IMR-90 (cell line): ENCODE measurements at regions not wholly inside any gene's neighbourhood (a gene's known extent, or its start where the extent isn't known, plus 50 kb on each side); places are given as distances from the start of the nearest gene placed in this dataset.

Source experiments
- ATAC-seq: fragments of 200-7000 bp; cut with Tn5 transposase; 2 replicates; pipeline ENCODE4 v1.9.1; 2020; ENCODE audit warnings: low read depth, mild to moderate bottlenecking, moderate library complexity
- BruUV-seq: library from RNA; stranded (reverse); fragments of 400-500 nt; replicated peaks from 2 replicates; lab custom pipeline; 2021; lab: Mats Ljungman, UMichigan
- CTCF ChIA-PET: fragments of 300-600 bp; formaldehyde crosslinking; extraction: SDS; loops from one replicate; lab custom pipeline; 2021; ENCODE audit warnings: antibody characterized with exemption; lab: Yijun Ruan, JAX
- POLR2A ChIA-PET: fragments of 300-600 bp; sonication (Branson Sonifier 250); formaldehyde crosslinking; loops from one replicate; lab custom pipeline; 2022; ENCODE audit warnings: antibody characterized with exemption; ENCODE audit not compliant: unreplicated experiment; lab: Charles Lee
- DNase-seq: peaks from one replicate; pipeline ENCODE4 v3.0.0; 2013
- H2AFZ ChIP-seq: replicated peaks from 2 replicates; pipeline ENCODE3; 2013; ENCODE audit warnings: low read length, mild to moderate bottlenecking; ENCODE audit not compliant: poor library complexity
- H2AK5ac ChIP-seq: 2 replicates; pipeline ENCODE4 v1.6.1; 2013; ENCODE audit warnings: low read depth, low read length, inconsistent platforms
- H2AK9ac ChIP-seq: replicated peaks from 2 replicates; pipeline ENCODE3; 2013; ENCODE audit warnings: mild to moderate bottlenecking, low read depth, low read length, moderate library complexity; ENCODE audit not compliant: poor library complexity
- H2BK120ac ChIP-seq: 2 replicates; pipeline ENCODE4 v1.6.1; 2013; ENCODE audit warnings: low read depth, low read length, inconsistent platforms
- H2BK15ac ChIP-seq: 3 replicates; pipeline ENCODE4 v1.6.1; 2013; ENCODE audit warnings: low read depth, low read length, inconsistent platforms
- H2BK20ac ChIP-seq: 2 replicates; pipeline ENCODE4 v1.6.1; 2013; ENCODE audit warnings: low read depth, mild to moderate bottlenecking, inconsistent platforms, low read length, moderate library complexity
- H2BK5ac ChIP-seq: 2 replicates; pipeline ENCODE4 v1.6.1; 2013; ENCODE audit warnings: mild to moderate bottlenecking, low read depth, low read length, inconsistent platforms; ENCODE audit not compliant: poor library complexity, severe bottlenecking
- H3K14ac ChIP-seq: replicated peaks from 2 replicates; pipeline ENCODE4 v1.6.1; 2013; ENCODE audit warnings: low read depth, low read length, inconsistent platforms
- H3K18ac ChIP-seq: 2 replicates; pipeline ENCODE4 v1.6.1; 2013; ENCODE audit warnings: low read depth, low read length, control low read depth
- H3K23ac ChIP-seq: 2 replicates; pipeline ENCODE4 v1.6.1; 2013; ENCODE audit warnings: low read depth, low read length, inconsistent platforms
- H3K27ac ChIP-seq: 2 replicates; pipeline ENCODE4 v1.5.1; 2013; ENCODE audit warnings: mild to moderate bottlenecking, control low read depth, low read length; ENCODE audit not compliant: insufficient read depth
- H3K27me3 ChIP-seq: 2 replicates; pipeline ENCODE4 v1.6.1; 2013; ENCODE audit warnings: low read length; ENCODE audit not compliant: control insufficient read depth, insufficient read depth
- H3K36me3 ChIP-seq: 2 replicates; pipeline ENCODE4 v1.6.1; 2013; ENCODE audit warnings: low read length, mixed read lengths; ENCODE audit not compliant: control insufficient read depth, insufficient read depth
- H3K4ac ChIP-seq: 2 replicates; pipeline ENCODE4 v1.6.1; 2013; ENCODE audit warnings: low read depth, low read length, inconsistent platforms
- H3K4me1 ChIP-seq: 2 replicates; pipeline ENCODE4 v1.6.1; 2013; ENCODE audit warnings: low read length, mixed read lengths; ENCODE audit not compliant: control insufficient read depth, insufficient read depth
- H3K4me2 ChIP-seq: 2 replicates; pipeline ENCODE4 v1.6.1; 2013; ENCODE audit warnings: low read depth, mild to moderate bottlenecking, control low read depth, low read length, moderate library complexity
- H3K4me3 ChIP-seq: 2 replicates; pipeline ENCODE4 v1.5.1; 2013; ENCODE audit warnings: low read depth, mild to moderate bottlenecking, control low read depth, low read length, moderate library complexity; ENCODE audit not compliant: insufficient read depth
- H3K56ac ChIP-seq: 2 replicates; pipeline ENCODE4 v1.6.1; 2013; ENCODE audit warnings: low read length, inconsistent platforms; ENCODE audit not compliant: insufficient read depth; ENCODE audit errors: extremely low read depth
- H3K79me1 ChIP-seq, 2 experiments: 2 replicates each; pipeline ENCODE4 v1.6.1; 2013; ENCODE audit warnings: low read length in 2 of 2, inconsistent platforms in 1 of 2, low read depth in 1 of 2
- H3K9ac ChIP-seq: 2 replicates; pipeline ENCODE4 v1.6.1; 2013; ENCODE audit warnings: low read depth, low read length, control low read depth
- H3K9me1 ChIP-seq: 2 replicates; pipeline ENCODE4 v1.6.1; 2013; ENCODE audit warnings: low read length, inconsistent platforms; ENCODE audit not compliant: insufficient read depth
- H3K9me3 ChIP-seq: 2 replicates; pipeline ENCODE4 v1.6.1; 2013; ENCODE audit warnings: low read length; ENCODE audit not compliant: control insufficient read depth, insufficient read depth
- H4K20me1 ChIP-seq: 2 replicates; pipeline ENCODE4 v1.6.1; 2013; ENCODE audit warnings: low read length, inconsistent platforms; ENCODE audit not compliant: insufficient read depth
- H4K5ac ChIP-seq: 2 replicates; pipeline ENCODE4 v1.6.1; 2013; ENCODE audit warnings: mild to moderate bottlenecking, low read depth, low read length, control low read depth
- H4K8ac ChIP-seq, 2 experiments: 2 replicates each; pipeline ENCODE4 v1.6.1; 2013; ENCODE audit warnings: low read depth in 2 of 2, low read length in 2 of 2, control low read depth in 1 of 2, inconsistent platforms in 1 of 2
- H4K91ac ChIP-seq: 2 replicates; pipeline ENCODE4 v1.6.1; 2013; ENCODE audit warnings: low read depth, low read length, inconsistent platforms; ENCODE audit not compliant: insufficient read depth
- BHLHE40 ChIP-seq: fragments of 150-350 bp; IDR thresholded peaks from 2 replicates; pipeline ENCODE4 v1.6.1; 2016; ENCODE audit warnings: mild to moderate bottlenecking, low read depth, low read length
- CEBPB ChIP-seq: IDR thresholded peaks from 2 replicates; pipeline ENCODE4 v1.6.1; 2012; ENCODE audit warnings: low read depth, low read length, improper control_type of control experiment
- CHD1 ChIP-seq: IDR thresholded peaks from 2 replicates; pipeline ENCODE4 v1.6.1; 2012; ENCODE audit warnings: low read depth, low read length, improper control_type of control experiment
- ELK1 ChIP-seq: fragments of 150-350 bp; IDR thresholded peaks from 2 replicates; pipeline ENCODE4 v1.6.1; 2016; ENCODE audit warnings: low read depth, mild to moderate bottlenecking, low read length, moderate library complexity, borderline replicate concordance
- FOS ChIP-seq: fragments of 150-350 bp; IDR thresholded peaks from 2 replicates; pipeline ENCODE4 v1.6.1; 2016; ENCODE audit warnings: low read depth, low read length
- MAZ ChIP-seq: IDR thresholded peaks from 2 replicates; pipeline ENCODE4 v1.6.1; 2012; ENCODE audit warnings: low read depth, mild to moderate bottlenecking, low read length, improper control_type of control experiment, moderate library complexity, borderline replicate concordance
- MXI1 ChIP-seq: IDR thresholded peaks from 2 replicates; pipeline ENCODE4 v1.6.1; 2012; ENCODE audit warnings: low read depth, mild to moderate bottlenecking, low read length, moderate library complexity, borderline replicate concordance
- RCOR1 ChIP-seq: IDR thresholded peaks from 2 replicates; pipeline ENCODE4 v1.6.1; 2012; ENCODE audit warnings: mild to moderate bottlenecking, low read length, improper control_type of control experiment; ENCODE audit not compliant: insufficient replicate concordance
- SMC3 ChIP-seq: fragments of 150-350 bp; IDR thresholded peaks from 2 replicates; pipeline ENCODE4 v1.6.1; 2016; ENCODE audit warnings: low read depth, mild to moderate bottlenecking, antibody characterized with exemption, low read length, moderate library complexity
- USF2 ChIP-seq: fragments of 150-350 bp; IDR thresholded peaks from 2 replicates; pipeline ENCODE4 v1.6.1; 2017; ENCODE audit warnings: mild to moderate bottlenecking, antibody characterized with exemption, low read length, low read depth
- WGBS, 2 experiments: methylation state at CpG; one replicate each; pipeline versions ENCODE4 v1.1.5 to v1.1.7; 2013; ENCODE audit warnings: missing lambda C conversion rate in 2 of 2; ENCODE audit not compliant: insufficient read length in 1 of 2; ENCODE audit errors: extremely low coverage in 2 of 2; 5-methylcytosine and 5-hydroxymethylcytosine counted together
- dilution Hi-C: fragments of 300-500 bp; cut with HindIII; formaldehyde crosslinking; loops from one replicate; pipeline ENCODE4 v1.14.3; 2018; ENCODE audit warnings: low sequenced_read_pairs; ENCODE audit not compliant: unreplicated experiment
- in situ Hi-C: fragments of 300-500 bp; cut with MboI; formaldehyde crosslinking; loops from 3 replicates; pipeline ENCODE4 v1.14.3; 2019; ENCODE audit warnings: low sequenced_read_pairs, inconsistent platforms, mixed read lengths
- intact Hi-C: fragments of 100-400 bp; cut with micrococcal nuclease; formaldehyde crosslinking; loops from 2 replicates; pipeline ENCODE4 v1.10.0; 2022

GRCh38 chr9:38482918-38483592, 58.8 kb upstream of the IGFBPL1 start:
- WGBS, 2 experiments: no CpG with 5 or more reads among the region's 10 CpGs
- ATAC-seq (no peak), DNase-seq (no peak)
- no peaks in the 10 kb centered on the region for H3K36me3 ChIP-seq
- ChIA-PET POLR2A (no interaction called here), CTCF (interaction anchor here (0.6 kb wide), 1 partner anchor 11 kb away, joined by 3 read pairs; no protein-coding TSS in a partner anchor)
- H2AK5ac ChIP-seq: no peak overlapping the region
- H2BK120ac ChIP-seq: no peak overlapping the region
- no peak overlapping the region for H3K23ac ChIP-seq
- H3K18ac ChIP-seq: no peak overlapping the region
- no peaks in the 10 kb centered on the region for H4K20me1 ChIP-seq
- peaks cover 7% of the 10 kb centered on the region for H3K27me3 ChIP-seq
- H4K5ac ChIP-seq: no peak overlapping the region
- H3K56ac ChIP-seq: no peak overlapping the region
- H4K91ac ChIP-seq: no peak overlapping the region
- no peaks in the 10 kb centered on the region for H3K4me1 ChIP-seq
- H2BK20ac ChIP-seq: no peak overlapping the region
- dilution Hi-C loops: no loop called here
- in situ Hi-C loops: no loop called here
- no peaks in the 10 kb centered on the region for H3K79me1 ChIP-seq
- no peak overlapping the region for H2AFZ ChIP-seq
- intact Hi-C loops: no loop called here
- H3K27ac ChIP-seq: no peak overlapping the region
- H2BK5ac ChIP-seq: no peak overlapping the region
- H3K9ac ChIP-seq: no peak overlapping the region
- H2AK9ac ChIP-seq: no peak overlapping the region
- TF ChIP-seq USF2: no peak
- no peak for TF ChIP-seq CEBPB
- no peak for TF ChIP-seq MAZ
- no peak for TF ChIP-seq ELK1
- TF ChIP-seq RCOR1: no peak
- no peak for TF ChIP-seq MXI1
- TF ChIP-seq FOS: no peak
- TF ChIP-seq CHD1: no peak
- no peak for TF ChIP-seq SMC3
- TF ChIP-seq BHLHE40: no peak
- H3K14ac ChIP-seq: no peak overlapping the region
- H3K4me2 ChIP-seq: no peak overlapping the region
- no peak overlapping the region for H2BK15ac ChIP-seq
- H3K9me1 ChIP-seq: no peaks in the 10 kb centered on the region
- H4K8ac ChIP-seq: no peak overlapping the region
- BruUV-seq: no TSS peak
- no peak overlapping the region for H3K4me3 ChIP-seq
- H3K9me3 ChIP-seq: no peaks in the 10 kb centered on the region
- no peak overlapping the region for H3K4ac ChIP-seq
